CD14-positive monocyte (primary cell): ENCODE measurements at regions not wholly inside any gene's neighbourhood (a gene's known extent, or its start where the extent isn't known, plus 50 kb on each side); places are given as distances from the start of the nearest gene placed in this dataset.
A peak's percentile ranks its signal among the peaks of the same experiment; 100 is the strongest.

Experiments
- DNase-seq, 3 donors: peaks; one replicate each; pipeline ENCODE4 v3.0.0-alpha.2; 2011 to 2022
- H2AFZ ChIP-seq: 2 replicates; pipeline ENCODE4 v1.6.0; 2012; ENCODE audit warnings: mild to moderate bottlenecking, low read depth, low read length, inconsistent platforms; ENCODE audit not compliant: insufficient read depth, poor library complexity, severe bottlenecking
- H3K27ac ChIP-seq, 2 donors: 1 replicate in 1 of 2; 2 replicates in 1 of 2; pipeline ENCODE4 v1.5.1; 2012 to 2013; ENCODE audit warnings: low read length in 2 of 2, control low read depth in 1 of 2, inconsistent platforms in 1 of 2, low read depth in 1 of 2, mild to moderate bottlenecking in 1 of 2
- H3K27me3 ChIP-seq, 2 donors: one replicate each; pipeline versions ENCODE4 v1.6.0 to v1.6.1; 2011 to 2013; ENCODE audit warnings: low read length in 2 of 2; ENCODE audit not compliant: control insufficient read depth in 2 of 2, insufficient read depth in 2 of 2
- H3K36me3 ChIP-seq, 2 donors: replicated peaks in 1 of 2; 1 replicate in 1 of 2; 2 replicates in 1 of 2; pipeline versions ENCODE4 v1.5.1 to v1.6.1; 2012 to 2013; ENCODE audit warnings: low read length in 2 of 2, control low read depth in 1 of 2, inconsistent platforms in 1 of 2, mild to moderate bottlenecking in 1 of 2; ENCODE audit not compliant: insufficient read depth in 2 of 2, control insufficient read depth in 1 of 2
- H3K4me1 ChIP-seq, 2 donors: 1 replicate in 1 of 2; 2 replicates in 1 of 2; pipeline versions ENCODE4 v1.5.1 to v1.6.1; 2012 to 2013; ENCODE audit warnings: low read length in 2 of 2, control low read depth in 1 of 2, inconsistent platforms in 1 of 2, mild to moderate bottlenecking in 1 of 2, moderate library complexity in 1 of 2; ENCODE audit not compliant: insufficient read depth in 2 of 2, control insufficient read depth in 1 of 2
- H3K4me2 ChIP-seq: replicated peaks from 2 replicates; pipeline ENCODE3; 2012; ENCODE audit warnings: low read length, moderate library complexity, mild to moderate bottlenecking; ENCODE audit not compliant: poor library complexity, severe bottlenecking; ENCODE audit errors: extremely low read depth
- H3K4me3 ChIP-seq, 3 experiments: fragments of 200-600 bp in 1 of 3; sonication (generic) in 1 of 3; replicated peaks in 1 of 3; 1 replicate in 2 of 3; 2 replicates in 1 of 3; pipeline ENCODE4 v1.5.1; 2011 to 2013; ENCODE audit warnings: low read length in 3 of 3, mild to moderate bottlenecking in 3 of 3, control low read depth in 2 of 3, low read depth in 2 of 3, inconsistent platforms in 1 of 3, moderate library complexity in 1 of 3
- H3K79me2 ChIP-seq: 2 replicates; pipeline ENCODE4 v1.6.0; 2012; ENCODE audit warnings: mild to moderate bottlenecking, control low read depth, inconsistent platforms, low read length, moderate library complexity; ENCODE audit not compliant: insufficient read depth
- H3K9ac ChIP-seq: 2 replicates; pipeline ENCODE4 v1.6.0; 2017; ENCODE audit warnings: low read length, mild to moderate bottlenecking; ENCODE audit not compliant: insufficient read depth, poor library complexity, severe bottlenecking
- H3K9me3 ChIP-seq, 2 donors: replicated peaks in 1 of 2; 1 replicate in 1 of 2; 2 replicates in 1 of 2; pipeline versions ENCODE4 v1.5.1 to v1.6.1; 2012 to 2013; ENCODE audit warnings: low read length in 2 of 2, control low read depth in 1 of 2; ENCODE audit not compliant: control insufficient read depth in 1 of 2, insufficient read depth in 1 of 2
- H4K20me1 ChIP-seq: 2 replicates; pipeline ENCODE4 v1.6.0; 2012; ENCODE audit warnings: mild to moderate bottlenecking, low read length, control low read depth, moderate library complexity; ENCODE audit not compliant: insufficient read depth
- H3K27ac Mint-ChIP-seq, 7 donors: one replicate each; pipeline ENCODE4 v1.8.0; 2020; ENCODE audit warnings: mild to moderate bottlenecking in 7 of 7, mixed read lengths in 7 of 7, moderate library complexity in 6 of 7, inconsistent platforms in 2 of 7
- H3K27me3 Mint-ChIP-seq, 3 donors: one replicate each; pipeline ENCODE4 v1.8.0; 2021 to 2022; ENCODE audit warnings: low read depth in 3 of 3, mild to moderate bottlenecking in 3 of 3, mixed read lengths in 3 of 3, moderate library complexity in 3 of 3, inconsistent platforms in 1 of 3
- H3K36me3 Mint-ChIP-seq, 2 donors: one replicate each; pipeline ENCODE4 v1.8.0; 2020; ENCODE audit warnings: mixed read lengths in 2 of 2, inconsistent platforms in 1 of 2, mild to moderate bottlenecking in 1 of 2
- H3K4me1 Mint-ChIP-seq: one replicate; pipeline ENCODE4 v1.8.0; 2020; ENCODE audit warnings: mild to moderate bottlenecking, mixed read lengths
- H3K4me3 Mint-ChIP-seq, 2 donors: one replicate each; pipeline ENCODE4 v1.8.0; 2020; ENCODE audit warnings: mild to moderate bottlenecking in 2 of 2, mixed read lengths in 2 of 2, moderate library complexity in 1 of 2
- H3K9me3 Mint-ChIP-seq, 7 donors: one replicate each; pipeline ENCODE4 v1.8.0; 2020 to 2022; ENCODE audit warnings: mixed read lengths in 7 of 7, mild to moderate bottlenecking in 6 of 7, moderate library complexity in 6 of 7, inconsistent platforms in 2 of 7
- CTCF ChIP-seq: fragments of 200-600 bp; IDR thresholded peaks from one replicate; pipeline ENCODE4 v1.8.0; 2022; ENCODE audit warnings: antibody characterized with exemption, mild to moderate bottlenecking
- WGBS: methylation state at CpG from one replicate; pipeline ENCODE4 v1.1.5; 2013; ENCODE audit warnings: missing lambda C conversion rate; ENCODE audit not compliant: insufficient coverage; 5-methylcytosine and 5-hydroxymethylcytosine counted together
- intact Hi-C, 2 donors: fragments of 100-400 bp; cut with micrococcal nuclease; formaldehyde crosslinking; loops; one replicate each; pipeline versions ENCODE4 v1.15.0 to v1.15.1; 2023

GRCh38 chr12:4991373-4991772 is 52.3 kb upstream of the KCNA5 start:
- intact Hi-C loops, result no loop called here
- Histone ChIP-seq H2AFZ (no peak overlapping the region), H3K36me3 (no peaks in the 10 kb centered on the region), H3K79me2 (no peaks in the 10 kb centered on the region), H3K9me3 (no peaks in the 10 kb centered on the region), H3K27me3 (peaks cover 2% of the 10 kb centered on the region in 2 donors), H3K9ac (no peak overlapping the region), H3K4me3 (no peak overlapping the region), H3K27ac (no peak overlapping the region), H4K20me1 (no peaks in the 10 kb centered on the region), H3K4me2 (no peak overlapping the region), H3K4me1 (no peaks in the 10 kb centered on the region)
- Mint-ChIP-seq H3K36me3 (no peaks in the 10 kb centered on the region), H3K4me1 (no peaks in the 10 kb centered on the region), H3K9me3 (no peaks in the 10 kb centered on the region), H3K27ac (no peak overlapping the region), H3K27me3 (peaks cover 5 to 25% (median 7%) of the 10 kb centered on the region in 3 donors), H3K4me3 (peak overlapping the region in 1 of 2 donors; percentile 17)
- DNase-seq, result no peak
- TF ChIP-seq CTCF, result no peak
- 86% methylated on average over 4 of the region's 6 CpGs for WGBS

GRCh38 chr12:4991801-4992200 is 51.9 kb upstream of the KCNA5 start:
- Histone ChIP-seq H3K27ac (no peak overlapping the region), H3K4me1 (no peaks in the 10 kb centered on the region), H3K27me3 (peaks cover 2% of the 10 kb centered on the region in 2 donors), H4K20me1 (no peaks in the 10 kb centered on the region), H3K4me2 (no peak overlapping the region), H2AFZ (no peak overlapping the region), H3K9me3 (no peaks in the 10 kb centered on the region), H3K9ac (no peak overlapping the region), H3K79me2 (no peaks in the 10 kb centered on the region), H3K36me3 (no peaks in the 10 kb centered on the region), H3K4me3 (no peak overlapping the region)
- H3K4me1 Mint-ChIP-seq, result no peaks in the 10 kb centered on the region
- intact Hi-C loops, result no loop called here
- H3K4me3 Mint-ChIP-seq, result peak overlapping the region in 1 of 2 donors; percentile 17
- TF ChIP-seq CTCF, result no peak
- H3K27me3 Mint-ChIP-seq, result peaks cover 5 to 25% (median 7%) of the 10 kb centered on the region in 3 donors
- H3K27ac Mint-ChIP-seq, result no peak overlapping the region
- 93% methylated on average over 2 of the region's 3 CpGs for WGBS
- no peaks in the 10 kb centered on the region for H3K36me3 Mint-ChIP-seq
- H3K9me3 Mint-ChIP-seq, result no peaks in the 10 kb centered on the region
- no peak for DNase-seq
